SK-N-MC (cell line): ENCODE measurements at regions not wholly inside any gene's neighbourhood (a gene's known extent, or its start where the extent isn't known, plus 50 kb on each side); places are given as distances from the start of the nearest gene placed in this dataset.

ENCODE experiments used
- EZH2 ChIP-seq: fragments of 200-600 bp; sonication (generic); IDR thresholded peaks from one replicate; pipeline ENCODE4 v1.6.1; 2017; ENCODE audit warnings: antibody characterized with exemption
- FOXP2 ChIP-seq: optimal IDR thresholded peaks from 2 replicates; pipeline ENCODE3; 2011; ENCODE audit warnings: mild to moderate bottlenecking, moderate library complexity; ENCODE audit not compliant: insufficient read depth; ENCODE audit errors: extremely low read length, control extremely low read depth

DNA sequence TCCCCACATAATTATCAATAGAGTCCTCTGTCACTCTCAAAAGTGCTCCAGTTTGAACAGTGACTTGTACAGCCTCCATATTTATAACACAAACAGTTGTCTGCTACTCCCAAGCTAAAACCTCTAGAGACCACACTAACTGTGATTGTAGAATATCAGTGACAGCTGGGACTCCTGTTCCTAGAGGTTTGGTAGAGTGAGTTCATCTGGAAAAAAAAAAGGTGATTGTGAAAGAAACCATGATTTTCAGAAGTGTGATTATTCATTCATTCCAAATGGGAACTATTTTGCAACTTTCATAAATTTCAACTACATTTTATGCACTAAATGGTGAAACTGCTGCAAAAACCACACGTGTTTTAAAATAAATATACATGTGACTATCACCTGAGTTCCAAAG is 128.0 kb upstream of the PLXNC1 start:
- no peak for TF ChIP-seq FOXP2
- TF ChIP-seq EZH2, result no peak
